Activated CD8-positive, alpha-beta memory T cell treated with anti-CD3 and anti-CD28 coated beads for 1 hour (primary cell): ENCODE measurements at regions not wholly inside any gene's neighbourhood (a gene's known extent, or its start where the extent isn't known, plus 50 kb on each side); places are given as distances from the start of the nearest gene placed in this dataset.
"Not testable (repeated sequence)": the region's sequence is repeated elsewhere in the genome, so short reads cannot be mapped to it uniquely, and the experiment has no call there.

Source experiments
- DNase-seq, 2 donors: peaks; one replicate each; pipeline ENCODE4 v3.0.0-alpha.2; 2020; ENCODE audit warnings: low read depth in 1 of 2; ENCODE audit errors: extremely low read depth in 1 of 2

- no peak for DNase-seq
Measured at GRCh38 chr10:130968511-130968910, 343.0 kb downstream of the TCERG1L start.

- no peak for DNase-seq
Measured at GRCh38 chr10:130968964-130969363, 342.6 kb downstream of the TCERG1L start.

- DNase-seq: no peak
Measured at GRCh38 chr10:130969700-130970099, 341.8 kb downstream of the TCERG1L start.

- no peak for DNase-seq
Measured at GRCh38 chr10:130970341-130971122, 341.0 kb downstream of the TCERG1L start.

- no peak for DNase-seq
Measured at GRCh38 chr10:130971123-130971435, 340.4 kb downstream of the TCERG1L start.

- no peak for DNase-seq
Measured at GRCh38 chr10:130973127-130973839, 338.2 kb downstream of the TCERG1L start.

- DNase-seq: no peak
Measured at GRCh38 chr10:130974166-130974565, 337.4 kb downstream of the TCERG1L start.

GRCh38 chr10:130975351-130975750 lies 336.2 kb downstream of the TCERG1L start:
- not testable (repeated sequence) for DNase-seq

GRCh38 chr10:130982802-130983201 lies 328.7 kb downstream of the TCERG1L start:
- DNase-seq: no peak

- no peak for DNase-seq
Measured at GRCh38 chr10:130983749-130984148, 327.8 kb downstream of the TCERG1L start.

GRCh38 chr10:130984686-130985085 lies 326.8 kb downstream of the TCERG1L start:
- no peak for DNase-seq

- DNase-seq: no peak
Measured at GRCh38 chr10:130985158-130985753, 326.3 kb downstream of the TCERG1L start.

- no peak for DNase-seq
Measured at GRCh38 chr10:130986846-130987245, 324.7 kb downstream of the TCERG1L start.

- no peak for DNase-seq
Measured at GRCh38 chr10:130987401-130987800, 324.1 kb downstream of the TCERG1L start.

- no peak for DNase-seq
Measured at GRCh38 chr10:130989670-130990232, 321.8 kb downstream of the TCERG1L start.

GRCh38 chr10:130990486-130990885 lies 321.0 kb downstream of the TCERG1L start:
- no peak for DNase-seq

- no peak for DNase-seq
Measured at GRCh38 chr10:130992802-130993523, 318.6 kb downstream of the TCERG1L start.

- no peak for DNase-seq
Measured at GRCh38 chr10:130993612-130994011, 317.9 kb downstream of the TCERG1L start.

GRCh38 chr10:130994191-130994590 lies 317.3 kb downstream of the TCERG1L start:
- no peak for DNase-seq

GRCh38 chr10:130994845-130995244 lies 316.7 kb downstream of the TCERG1L start:
- no peak for DNase-seq
